ENCODE measurements at regions not wholly inside any gene's neighbourhood (a gene's known extent, or its start where the extent isn't known, plus 50 kb on each side); places are given as distances from the start of the nearest gene placed in this dataset.

- no peaks in the 10 kb centered on the region for H3K9me3 ChIP-seq (ENCODE audit: control insufficient read depth, insufficient read depth, low read length)
- POLR2A ChIA-PET: interaction anchor here (0.6 to 1.2 kb wide), 3 partner anchors 10 to 104 kb away, joined by 3 to 6 read pairs (median 4); no protein-coding TSS in a partner anchor
- CTCF ChIA-PET: interaction anchor here (0.6 to 1.4 kb wide), 8 partner anchors 10 to 322 kb away, joined by 3 to 5 read pairs (median 3); no protein-coding TSS in a partner anchor
- no peak for DNase-seq (ENCODE audit: low read depth, low spot score)
- no peaks in the 10 kb centered on the region for H3K27me3 ChIP-seq (ENCODE audit: control insufficient read depth, insufficient read depth, low read length)
- TF ChIP-seq, protein P1, sequence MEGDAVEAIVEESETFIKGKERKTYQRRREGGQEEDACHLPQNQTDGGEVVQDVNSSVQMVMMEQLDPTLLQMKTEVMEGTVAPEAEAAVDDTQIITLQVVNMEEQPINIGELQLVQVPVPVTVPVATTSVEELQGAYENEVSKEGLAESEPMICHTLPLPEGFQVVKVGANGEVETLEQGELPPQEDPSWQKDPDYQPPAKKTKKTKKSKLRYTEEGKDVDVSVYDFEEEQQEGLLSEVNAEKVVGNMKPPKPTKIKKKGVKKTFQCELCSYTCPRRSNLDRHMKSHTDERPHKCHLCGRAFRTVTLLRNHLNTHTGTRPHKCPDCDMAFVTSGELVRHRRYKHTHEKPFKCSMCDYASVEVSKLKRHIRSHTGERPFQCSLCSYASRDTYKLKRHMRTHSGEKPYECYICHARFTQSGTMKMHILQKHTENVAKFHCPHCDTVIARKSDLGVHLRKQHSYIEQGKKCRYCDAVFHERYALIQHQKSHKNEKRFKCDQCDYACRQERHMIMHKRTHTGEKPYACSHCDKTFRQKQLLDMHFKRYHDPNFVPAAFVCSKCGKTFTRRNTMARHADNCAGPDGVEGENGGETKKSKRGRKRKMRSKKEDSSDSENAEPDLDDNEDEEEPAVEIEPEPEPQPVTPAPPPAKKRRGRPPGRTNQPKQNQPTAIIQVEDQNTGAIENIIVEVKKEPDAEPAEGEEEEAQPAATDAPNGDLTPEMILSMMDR (IDR thresholded peaks at IDR 0.05; ENCODE audit: low read depth, low read length): peak; percentile 47
- H3K4me3 ChIP-seq (ENCODE audit: low read depth, low read length): no peak overlapping the region
- H3K27ac ChIP-seq (ENCODE audit: low read depth, low read length): peak overlapping the region; percentile 52
Measured at GRCh38 chr9:696332-697323, 144.9 kb upstream of the DMRT1 start.

DNA sequence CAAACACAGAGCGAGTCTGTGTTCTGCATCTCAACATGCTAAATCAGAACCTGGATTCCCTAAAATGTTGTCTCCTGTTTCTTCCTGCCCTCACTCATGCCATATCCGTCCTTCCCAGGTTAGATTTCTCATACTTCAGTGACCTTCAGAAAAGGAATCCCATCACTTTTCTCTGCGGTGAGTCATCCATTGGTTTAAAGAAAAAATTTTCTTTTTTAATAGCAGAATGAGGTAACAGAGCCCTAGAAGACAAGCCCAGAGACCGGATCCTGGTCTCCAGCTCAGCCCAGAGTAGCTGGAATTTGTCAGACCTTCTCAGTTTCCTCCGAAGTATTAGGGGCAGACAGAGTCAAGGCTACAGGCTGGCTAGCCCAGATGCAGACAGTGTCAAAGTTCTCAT, 143.2 kb upstream of the DMRT1 start:
- no peaks in the 10 kb centered on the region for H3K9me3 ChIP-seq (ENCODE audit: control insufficient read depth, insufficient read depth, low read length)
- no peak for DNase-seq (ENCODE audit: low read depth, low spot score)
- ChIA-PET CTCF (no interaction called here), POLR2A (interaction anchor here (0.6 kb wide), 1 partner anchor 9 kb away, joined by 3 read pairs; no protein-coding TSS in a partner anchor)
- TF ChIP-seq, protein P1 (IDR thresholded peaks at IDR 0.05; ENCODE audit: low read depth, low read length): no peak
- peak overlapping the region; percentile 40 for H3K27ac ChIP-seq (ENCODE audit: low read depth, low read length)
- H3K4me3 ChIP-seq (ENCODE audit: low read depth, low read length): no peak overlapping the region
- H3K27me3 ChIP-seq (ENCODE audit: control insufficient read depth, insufficient read depth, low read length): no peaks in the 10 kb centered on the region

DNA sequence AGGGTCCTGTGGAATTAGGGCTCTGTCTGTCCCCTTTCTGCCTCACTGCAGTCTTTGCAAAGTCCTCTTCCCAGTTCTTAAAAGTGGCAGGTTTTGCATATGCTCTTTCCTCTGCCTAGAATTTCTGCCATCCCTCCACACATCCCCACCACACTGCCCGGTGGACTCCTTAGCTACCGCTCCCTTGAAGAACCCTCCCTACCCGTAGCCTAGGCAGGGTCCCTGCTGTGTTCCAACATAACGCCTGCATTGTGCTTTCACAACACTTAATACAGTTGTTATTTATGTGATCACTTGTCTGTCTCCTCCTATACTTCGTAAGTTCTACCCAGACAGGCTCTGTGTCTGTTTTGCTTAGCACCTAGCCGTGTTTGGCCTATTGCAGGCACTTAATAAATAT, 142.5 kb upstream of the DMRT1 start:
- Histone ChIP-seq H3K27me3 (ENCODE audit: control insufficient read depth, insufficient read depth, low read length) (no peaks in the 10 kb centered on the region), H3K27ac (ENCODE audit: low read depth, low read length) (no peak overlapping the region), H3K4me3 (ENCODE audit: low read depth, low read length) (no peak overlapping the region), H3K9me3 (ENCODE audit: control insufficient read depth, insufficient read depth, low read length) (no peaks in the 10 kb centered on the region)
- POLR2A ChIA-PET: no interaction called here
- TF ChIP-seq, protein P1 (IDR thresholded peaks at IDR 0.05; ENCODE audit: low read depth, low read length): no peak
- CTCF ChIA-PET: interaction anchor here (0.7 kb wide), 1 partner anchor 12 kb away, joined by 3 read pairs; no protein-coding TSS in a partner anchor
- no peak for DNase-seq (ENCODE audit: low read depth, low spot score)

DNA sequence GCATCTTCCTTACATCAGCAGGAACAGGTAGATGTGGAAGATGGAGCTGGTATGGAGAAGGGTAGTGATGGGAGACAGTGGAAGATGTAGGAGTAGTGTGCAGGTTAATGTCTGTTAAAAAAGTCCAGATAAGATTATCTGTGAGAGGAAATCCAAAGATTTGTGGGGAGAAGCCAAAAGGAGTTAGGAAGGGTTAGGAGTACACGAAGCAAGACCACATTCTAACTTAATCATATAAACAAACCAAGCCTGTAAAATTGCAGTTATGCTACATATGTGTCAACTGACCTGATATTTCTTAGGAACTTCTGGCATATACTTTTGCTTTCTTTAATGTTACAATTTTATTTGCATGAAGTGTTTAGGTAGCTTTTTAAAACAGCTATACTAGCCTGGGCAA, 142.1 kb upstream of the DMRT1 start:
- ChIA-PET CTCF (interaction anchor here (0.7 kb wide), 1 partner anchor 12 kb away, joined by 3 read pairs; no protein-coding TSS in a partner anchor), POLR2A (no interaction called here)
- Histone ChIP-seq H3K4me3 (ENCODE audit: low read depth, low read length) (no peak overlapping the region), H3K27me3 (ENCODE audit: control insufficient read depth, insufficient read depth, low read length) (no peaks in the 10 kb centered on the region), H3K9me3 (ENCODE audit: control insufficient read depth, insufficient read depth, low read length) (no peaks in the 10 kb centered on the region), H3K27ac (ENCODE audit: low read depth, low read length) (no peak overlapping the region)
- no peak for DNase-seq (ENCODE audit: low read depth, low spot score)
- TF ChIP-seq, protein P1 (IDR thresholded peaks at IDR 0.05; ENCODE audit: low read depth, low read length): no peak

Data from AG04450 (cell line).